ENCODE measurements at regions not wholly inside any gene's neighbourhood (a gene's known extent, or its start where the extent isn't known, plus 50 kb on each side); places are given as distances from the start of the nearest gene placed in this dataset.

DNA sequence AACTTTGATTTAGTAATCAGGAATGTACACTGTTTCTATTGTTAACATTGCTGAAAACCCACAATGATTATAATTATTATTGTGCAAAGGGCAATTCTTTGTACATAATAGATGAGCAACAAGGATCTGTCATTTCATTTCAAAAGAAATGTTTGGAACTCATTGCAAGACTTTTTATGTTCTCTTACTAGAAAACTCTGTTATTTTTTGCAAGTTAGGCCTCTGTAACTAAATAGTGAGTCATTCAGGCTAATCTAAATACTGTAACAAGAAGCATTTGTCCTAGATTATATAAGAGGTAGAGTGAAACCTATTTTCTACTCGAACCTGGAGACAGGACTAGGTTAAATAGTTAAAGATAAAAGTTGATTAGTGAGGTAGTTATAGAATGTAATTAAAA, 93.2 kb upstream of the FAM47B start:
- no peak for TF ChIP-seq POLR2A (IDR thresholded peaks at IDR 0.05)
- no peak for TF ChIP-seq CTCF (IDR thresholded peaks at IDR 0.05)

Measured in right lobe of liver (tissue), 4 donors.